Stomach (tissue), 4 donors: ENCODE measurements at regions not wholly inside any gene's neighbourhood (a gene's known extent, or its start where the extent isn't known, plus 50 kb on each side); places are given as distances from the start of the nearest gene placed in this dataset.

Source experiments
- CTCF ChIP-seq, 7 experiments: fragments of 450-650 bp in 4 of 7; fragments of 200-600 bp in 3 of 7; sonication (generic) in 3 of 7; IDR thresholded peaks; one replicate each; pipeline ENCODE4 v1.5.1; 2016 to 2019; ENCODE audit warnings: antibody characterized with exemption in 7 of 7, control low read depth in 2 of 7, mild to moderate bottlenecking in 1 of 7
- EP300 ChIP-seq: sonication (generic); formaldehyde crosslinking; IDR thresholded peaks from one replicate; pipeline ENCODE4 v1.6.1; 2017; ENCODE audit warnings: antibody characterized with exemption

GRCh38 chr1:88133991-88134390 is 550.1 kb upstream of the PKN2 start:
- no peak for TF ChIP-seq CTCF (IDR thresholded peaks at IDR 0.05)
- no peak for TF ChIP-seq EP300
